ENCODE measurements at regions not wholly inside any gene's neighbourhood (a gene's known extent, or its start where the extent isn't known, plus 50 kb on each side); places are given as distances from the start of the nearest gene placed in this dataset.

- Histone ChIP-seq H3K9me3 (no peaks in the 10 kb centered on the region), H3K36me3 (no peaks in the 10 kb centered on the region), H3K27me3 (peaks cover 19% of the 10 kb centered on the region), H3K4me3 (ENCODE audit: low read depth, low read length) (no peak overlapping the region), H3K4me1 (no peaks in the 10 kb centered on the region)
- no peak for DNase-seq
- TF ChIP-seq CTCF (IDR thresholded peaks at IDR 0.05; ENCODE audit: low read depth, low read length), result no peak
Observed at GRCh38 chr5:174801798-174802197, 77.4 kb downstream of the MSX2 start.

GRCh38 chr5:174800435-174800834, 76.1 kb downstream of the MSX2 start:
- Histone ChIP-seq H3K9me3 (no peaks in the 10 kb centered on the region), H3K27me3 (peaks cover 19% of the 10 kb centered on the region), H3K4me1 (no peaks in the 10 kb centered on the region), H3K36me3 (no peaks in the 10 kb centered on the region), H3K4me3 (ENCODE audit: low read depth, low read length) (no peak overlapping the region)
- no peak for DNase-seq
- TF ChIP-seq CTCF (IDR thresholded peaks at IDR 0.05; ENCODE audit: low read depth, low read length), result no peak

- Histone ChIP-seq H3K27me3 (peaks cover 19% of the 10 kb centered on the region), H3K4me3 (ENCODE audit: low read depth, low read length) (no peak overlapping the region)
Observed at GRCh38 chr5:174799121-174799520, 74.7 kb downstream of the MSX2 start.

GRCh38 chr5:174798551-174798951, 74.2 kb downstream of the MSX2 start:
- DNase-seq, result no peak
- Histone ChIP-seq H3K4me3 (ENCODE audit: low read depth, low read length) (no peak overlapping the region), H3K36me3 (no peaks in the 10 kb centered on the region), H3K4me1 (no peaks in the 10 kb centered on the region), H3K9me3 (no peaks in the 10 kb centered on the region), H3K27me3 (peaks cover 19% of the 10 kb centered on the region)
- TF ChIP-seq CTCF (IDR thresholded peaks at IDR 0.05; ENCODE audit: low read depth, low read length), result no peak

More at GRCh38 chr5:174799121-174799520, 74.7 kb downstream of the MSX2 start:
- Histone ChIP-seq H3K36me3 (no peaks in the 10 kb centered on the region), H3K9me3 (no peaks in the 10 kb centered on the region), H3K4me1 (no peaks in the 10 kb centered on the region)
- no peak for TF ChIP-seq CTCF (IDR thresholded peaks at IDR 0.05; ENCODE audit: low read depth, low read length)
- DNase-seq, result no peak

GRCh38 chr5:174796711-174797192, 72.4 kb downstream of the MSX2 start:
- no peaks in the 10 kb centered on the region for H3K4me1 ChIP-seq
- peaks cover 19% of the 10 kb centered on the region for H3K27me3 ChIP-seq
- no peak overlapping the region for H3K4me3 ChIP-seq (ENCODE audit: low read depth, low read length)
- H3K36me3 ChIP-seq, result no peaks in the 10 kb centered on the region
- no peaks in the 10 kb centered on the region for H3K9me3 ChIP-seq
- no peak for DNase-seq
- TF ChIP-seq CTCF (IDR thresholded peaks at IDR 0.05; ENCODE audit: low read depth, low read length), result no peak

GRCh38 chr5:174794931-174795672, 70.7 kb downstream of the MSX2 start:
- peaks cover 19% of the 10 kb centered on the region for H3K27me3 ChIP-seq
- H3K36me3 ChIP-seq, result no peaks in the 10 kb centered on the region
- no peak for DNase-seq
- no peaks in the 10 kb centered on the region for H3K4me1 ChIP-seq
- no peaks in the 10 kb centered on the region for H3K9me3 ChIP-seq
- TF ChIP-seq CTCF (IDR thresholded peaks at IDR 0.05; ENCODE audit: low read depth, low read length), result no peak
- no peak overlapping the region for H3K4me3 ChIP-seq (ENCODE audit: low read depth, low read length)
